ENCODE measurements at regions not wholly inside any gene's neighbourhood (a gene's known extent, or its start where the extent isn't known, plus 50 kb on each side); places are given as distances from the start of the nearest gene placed in this dataset.
"Not testable (repeated sequence)": the region's sequence is repeated elsewhere in the genome, so short reads cannot be mapped to it uniquely, and the experiment has no call there.

- DNase-seq (ENCODE audit: low spot score) = no peak
- ATAC-seq = no peak
Measured at GRCh38 chrX:83588409-83588808, 80.3 kb downstream of the POU3F4 start.

- ATAC-seq = no peak
Measured at GRCh38 chrX:83593634-83594294, 85.7 kb downstream of the POU3F4 start.

GRCh38 chrX:83630662-83631061, 122.6 kb downstream of the POU3F4 start:
- ATAC-seq = no peak
- no peak for DNase-seq (ENCODE audit: low spot score)

More at GRCh38 chrX:83593634-83594294, 85.7 kb downstream of the POU3F4 start:
- no peak for DNase-seq (ENCODE audit: low spot score)

GRCh38 chrX:83649706-83650105, 141.6 kb downstream of the POU3F4 start:
- DNase-seq (ENCODE audit: low spot score) = not testable (repeated sequence)

GRCh38 chrX:83658731-83659130, 150.6 kb downstream of the POU3F4 start:
- ATAC-seq (peak; percentile 20), DNase-seq (ENCODE audit: low spot score) (no peak)

More at GRCh38 chrX:83649706-83650105, 141.6 kb downstream of the POU3F4 start:
- not testable (repeated sequence) for ATAC-seq

All from left lobe of liver (tissue), 2 donors.